NCI-H187 treated with DMSO at 0.1 percent for 48 hours (cell line): ENCODE measurements at regions not wholly inside any gene's neighbourhood (a gene's known extent, or its start where the extent isn't known, plus 50 kb on each side); places are given as distances from the start of the nearest gene placed in this dataset.

ENCODE experiments used
- DNase-seq: peaks from one replicate; lab custom pipeline; 2025; lab: John Stamatoyannopoulos, UW

DNA sequence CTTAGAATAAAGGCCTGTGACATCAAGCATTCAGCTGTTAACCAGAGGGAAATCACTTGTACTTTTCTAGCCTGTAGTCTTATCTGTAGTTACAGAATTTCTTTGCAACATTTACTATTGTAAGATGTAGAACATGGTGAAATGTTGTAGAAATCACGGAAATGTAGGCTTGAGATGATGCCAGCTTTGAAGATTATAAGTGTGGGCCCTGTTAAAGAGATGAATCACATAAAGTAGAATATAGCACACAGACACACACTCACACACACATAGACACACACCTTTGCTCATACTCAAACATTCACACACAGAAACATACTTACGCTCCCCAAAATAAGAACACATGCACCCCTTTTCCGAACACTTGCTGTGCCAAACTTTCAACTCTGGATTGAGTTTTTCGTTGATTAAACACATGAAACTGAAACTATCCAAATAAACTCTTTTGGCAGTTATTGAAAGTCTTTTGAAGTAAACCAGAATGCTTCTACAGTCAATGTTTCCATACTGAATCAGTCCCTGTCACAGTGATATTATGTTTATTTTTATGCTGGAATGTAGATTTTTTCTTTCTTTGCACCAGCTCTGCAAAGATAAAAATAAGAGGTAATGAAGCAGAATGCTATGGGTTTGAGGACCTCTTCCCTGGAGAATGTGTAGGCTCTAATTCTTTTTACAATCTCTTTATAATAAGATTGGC is 230.3 kb upstream of the MEOX2 start:
- DNase-seq, result no peak

DNA sequence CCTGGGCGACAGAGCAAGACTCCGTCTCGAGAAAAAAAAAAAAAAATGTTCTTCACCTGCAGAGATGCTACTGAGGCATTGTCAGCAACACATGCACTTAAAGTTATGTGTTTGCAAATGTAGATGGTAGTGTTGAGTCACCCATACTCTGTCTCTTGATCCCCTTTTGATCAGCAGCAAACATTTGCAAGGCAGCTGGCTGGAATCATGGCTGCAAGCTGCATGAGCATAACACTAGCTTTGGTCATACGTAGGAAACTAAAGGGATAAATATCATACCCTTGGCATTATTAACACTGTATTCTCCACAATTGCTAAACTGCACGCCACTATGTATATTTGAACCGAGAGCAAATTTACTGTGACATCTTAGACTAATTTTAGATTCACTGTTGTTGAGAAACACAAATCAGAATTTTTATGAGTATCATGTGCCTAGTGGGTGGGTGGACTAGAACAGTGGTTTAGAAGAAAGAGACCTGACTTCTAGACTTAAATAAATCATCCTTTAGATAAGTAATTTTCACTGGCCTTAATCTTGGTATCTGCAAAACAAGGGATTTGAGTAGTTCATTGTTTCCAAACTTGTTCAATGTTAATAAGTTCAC is 229.3 kb upstream of the MEOX2 start:
- DNase-seq, result no peak

DNA sequence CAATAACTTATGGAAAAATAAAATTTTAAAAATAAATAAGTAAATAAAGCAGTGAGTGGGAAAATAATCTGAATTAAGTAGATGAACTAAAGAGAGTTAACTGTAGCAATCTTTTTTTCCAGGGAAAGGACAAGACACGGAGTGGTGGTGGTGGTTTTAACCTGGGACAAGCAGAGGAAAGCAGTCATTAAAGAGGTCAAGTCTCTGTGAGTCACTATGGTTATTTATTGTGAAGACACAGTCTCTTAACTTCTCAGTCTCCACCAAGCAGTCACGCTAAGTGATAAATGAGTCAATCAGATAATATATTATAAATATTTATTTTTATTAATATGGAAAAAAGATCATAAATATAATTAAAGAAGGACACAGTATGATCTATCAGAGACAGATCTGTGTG is 228.1 kb upstream of the MEOX2 start:
- DNase-seq, result no peak

DNA sequence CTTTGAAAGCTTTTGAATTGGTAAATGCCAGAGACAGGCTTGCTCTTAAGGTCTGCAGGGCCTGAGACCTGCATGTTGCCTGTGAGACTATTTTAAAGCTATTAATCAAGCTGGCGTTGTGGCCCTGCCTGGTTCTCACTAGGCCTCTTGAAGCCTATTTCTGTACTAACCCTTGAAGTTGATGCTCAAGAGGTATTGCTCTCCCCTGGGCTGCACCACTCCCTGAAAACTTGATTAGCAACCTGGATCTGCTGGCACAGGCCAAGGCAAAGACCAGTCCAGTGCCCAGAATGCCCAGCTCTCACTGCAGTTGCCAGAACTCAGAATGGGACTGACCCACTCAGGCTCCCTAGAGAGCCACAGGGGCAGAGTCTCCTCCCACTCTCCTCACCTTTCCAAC is 220.0 kb upstream of the MEOX2 start:
- DNase-seq, result no peak

DNA sequence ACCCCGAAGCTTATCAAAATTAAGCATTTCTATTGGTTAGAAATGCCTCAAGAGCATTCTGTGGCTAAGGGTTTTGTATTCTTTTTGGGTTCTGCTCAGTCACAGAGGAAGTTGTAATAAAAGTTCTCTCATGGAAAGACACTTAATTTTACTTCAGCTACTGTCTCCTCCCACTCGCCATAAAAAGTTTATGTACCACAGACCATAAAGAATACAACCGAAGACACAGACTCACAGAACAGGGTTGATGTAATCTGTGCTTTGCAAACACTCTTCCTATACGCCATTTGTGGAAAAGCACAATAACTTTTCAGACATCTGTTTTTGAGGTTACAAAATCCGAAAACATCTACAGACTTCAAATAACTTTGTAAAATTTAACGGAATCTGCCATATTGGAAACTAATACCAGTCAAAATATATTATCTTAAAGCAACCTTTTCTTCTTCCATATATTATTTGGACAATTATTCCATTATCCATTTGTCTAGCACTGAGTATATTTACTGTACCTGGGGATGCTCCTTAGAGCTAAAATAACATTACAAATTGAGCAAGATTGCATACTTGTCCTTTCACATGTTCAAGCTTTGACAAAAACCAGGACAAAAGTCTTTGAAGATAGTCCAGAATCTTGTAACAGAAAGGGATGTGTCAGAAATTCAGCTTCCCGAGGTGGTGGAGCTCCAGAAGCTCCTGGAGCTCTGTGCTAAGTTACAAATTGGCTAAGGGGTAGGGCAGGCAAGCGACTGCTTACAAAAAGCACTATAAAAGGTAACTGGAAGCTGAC is 219.0 kb upstream of the MEOX2 start:
- no peak for DNase-seq

DNA sequence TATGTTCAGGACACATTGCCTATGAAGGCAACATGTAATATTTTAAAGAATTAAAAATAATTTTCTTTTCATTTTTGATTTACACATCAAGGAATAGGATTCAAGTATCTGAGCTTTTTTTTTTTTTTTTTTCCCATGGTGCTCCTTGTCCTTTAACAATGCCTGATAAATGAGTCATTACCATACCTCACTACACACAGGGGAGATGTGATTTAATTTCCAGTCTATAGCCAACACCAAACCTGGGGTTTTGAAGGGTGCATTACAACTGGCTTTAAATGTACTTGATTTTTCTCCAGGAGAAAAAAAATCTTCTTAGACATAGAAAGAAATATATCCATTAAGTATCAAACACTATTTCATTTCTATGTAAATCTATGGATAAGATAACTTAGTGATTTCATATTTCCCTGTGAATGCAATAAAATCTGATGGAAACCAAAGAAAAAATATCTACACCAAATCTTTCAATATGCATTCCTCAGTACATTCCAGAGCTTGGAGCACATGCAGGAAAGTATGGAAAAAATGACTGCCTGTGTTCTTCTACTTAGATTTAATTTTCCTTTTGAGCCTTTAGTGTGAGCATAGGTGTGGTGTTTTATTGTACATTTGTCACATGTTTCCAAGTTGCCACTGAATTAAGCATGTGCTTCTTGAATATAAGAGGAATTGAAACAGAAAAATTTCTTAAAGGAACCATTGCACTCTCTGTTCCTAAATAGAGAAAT is 204.8 kb upstream of the MEOX2 start:
- no peak for DNase-seq

DNA sequence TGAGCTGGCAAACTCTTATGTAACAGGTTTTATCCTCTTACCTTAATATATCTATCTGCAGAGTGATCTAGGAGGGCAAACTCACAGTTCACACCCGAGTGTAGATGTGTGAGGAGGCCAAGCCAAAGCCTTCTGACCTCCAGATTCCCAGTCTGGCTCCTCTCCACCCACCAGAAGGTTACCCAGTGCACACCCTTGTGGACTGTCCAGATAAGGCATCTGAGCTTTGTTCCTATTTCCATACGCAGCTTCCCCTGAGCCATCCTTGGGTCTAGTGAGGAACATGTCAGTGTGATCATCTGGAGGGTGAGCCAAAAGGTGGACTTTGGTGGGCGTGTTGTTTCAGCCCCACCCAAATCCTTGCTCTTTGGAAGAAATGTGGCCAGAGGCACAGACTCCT is 203.0 kb upstream of the MEOX2 start:
- no peak for DNase-seq

DNA sequence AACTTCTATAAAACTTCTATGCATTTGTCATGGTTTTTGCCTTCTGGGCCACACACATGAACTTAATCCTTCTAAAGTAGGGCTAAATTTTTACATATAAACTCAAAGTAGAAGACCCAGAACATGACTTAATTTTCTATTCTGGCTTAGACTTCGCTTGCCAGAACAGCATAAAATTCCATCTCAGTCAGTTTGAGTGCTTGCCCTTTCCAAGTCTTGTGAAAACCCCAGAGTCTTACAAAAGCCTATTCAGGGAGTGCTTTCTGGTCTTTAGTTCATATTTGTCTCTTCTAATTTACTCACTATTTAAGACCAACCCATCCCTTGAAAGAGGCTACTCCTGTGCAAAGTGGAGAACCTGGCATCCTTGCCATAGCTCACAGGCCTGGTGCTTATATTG is 201.6 kb upstream of the MEOX2 start:
- DNase-seq, result no peak

- DNase-seq, result no peak
Measured at GRCh38 chr7:15886626-15887025, 200.1 kb upstream of the MEOX2 start.

DNA sequence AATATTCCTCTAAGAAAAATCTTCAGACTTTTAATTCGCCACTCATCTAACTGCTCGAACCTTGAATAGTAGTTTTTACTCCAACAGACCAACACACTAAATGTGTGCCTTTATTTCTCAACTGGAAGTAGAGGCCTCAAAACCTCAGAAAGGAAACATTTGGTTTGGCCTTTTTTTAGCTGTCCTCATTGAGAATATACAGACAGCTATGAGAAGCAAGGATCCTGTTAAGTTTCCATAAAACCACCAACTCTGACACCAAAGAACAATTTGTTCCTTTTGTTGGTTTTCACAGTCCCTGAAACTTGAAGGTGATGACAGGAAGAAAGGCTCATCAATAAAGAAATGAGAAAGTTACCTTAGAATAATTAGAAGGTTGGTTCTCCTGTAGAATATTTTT is 199.2 kb upstream of the MEOX2 start:
- no peak for DNase-seq

- DNase-seq, result no peak
Measured at GRCh38 chr7:15874774-15875173, 188.3 kb upstream of the MEOX2 start.

DNA sequence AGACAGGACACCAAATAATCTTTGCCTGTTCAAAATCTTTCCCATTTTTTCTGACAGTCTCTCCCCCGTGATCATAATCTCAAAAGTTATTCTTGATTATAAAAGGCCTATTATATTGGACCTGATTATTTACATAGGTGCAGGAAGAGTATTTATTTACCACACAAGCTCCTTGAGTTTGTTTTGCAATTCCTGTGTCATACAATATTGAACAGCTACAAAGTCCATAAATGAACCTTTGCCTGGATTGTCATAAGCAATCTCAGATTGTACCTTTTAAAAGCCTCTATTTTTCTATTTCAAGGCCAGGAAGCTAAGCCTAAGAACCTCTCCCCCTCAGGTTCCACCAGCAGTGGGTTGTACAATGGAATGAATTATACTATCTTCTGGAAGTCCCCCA is 183.9 kb upstream of the MEOX2 start:
- DNase-seq, result no peak

GRCh38 chr7:15867441-15867840 is 181.0 kb upstream of the MEOX2 start:
- DNase-seq, result no peak

DNA sequence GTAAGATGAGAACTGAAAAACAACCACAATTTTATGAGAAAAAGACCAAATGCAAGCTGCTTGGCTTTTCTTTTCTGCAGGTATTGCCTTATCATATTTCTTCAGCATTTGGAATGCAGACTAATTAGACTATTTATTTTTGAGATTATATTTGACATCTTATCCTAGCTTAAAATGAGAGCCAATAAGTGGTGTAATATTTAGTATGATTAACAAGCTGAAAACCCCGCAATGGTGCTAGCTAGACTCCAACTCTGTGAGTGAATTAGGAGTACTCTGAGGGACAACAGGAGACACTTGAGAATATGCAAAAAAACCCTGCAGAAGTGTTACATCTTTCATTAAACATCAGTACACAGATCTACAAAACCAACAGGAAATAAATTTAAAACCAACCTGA is 180.3 kb upstream of the MEOX2 start:
- no peak for DNase-seq

- no peak for DNase-seq
Measured at GRCh38 chr7:15864626-15864991, 178.1 kb upstream of the MEOX2 start.

GRCh38 chr7:15863951-15864625 is 177.6 kb upstream of the MEOX2 start:
- DNase-seq, result no peak

DNA sequence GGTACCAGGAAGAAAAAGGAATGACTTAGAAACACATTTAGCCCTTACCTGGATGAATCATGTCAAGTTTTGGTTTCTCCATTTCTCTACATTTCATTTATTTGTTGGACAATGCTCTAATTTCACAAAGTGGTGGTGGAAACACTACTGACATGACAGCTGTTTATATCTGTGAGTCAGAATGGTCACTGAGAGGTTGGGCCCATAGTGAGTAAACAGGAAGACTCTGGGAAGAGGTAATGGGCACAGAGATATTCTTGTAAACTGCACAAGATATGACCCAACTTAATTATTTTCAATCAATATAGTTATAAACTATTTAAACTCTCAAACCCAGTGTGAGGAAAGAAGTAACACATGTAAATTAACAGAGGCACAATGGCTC is 176.3 kb upstream of the MEOX2 start:
- no peak for DNase-seq

GRCh38 chr7:15862016-15862780 is 175.7 kb upstream of the MEOX2 start:
- DNase-seq, result no peak

GRCh38 chr7:15860264-15860949 is 173.9 kb upstream of the MEOX2 start:
- no peak for DNase-seq

DNA sequence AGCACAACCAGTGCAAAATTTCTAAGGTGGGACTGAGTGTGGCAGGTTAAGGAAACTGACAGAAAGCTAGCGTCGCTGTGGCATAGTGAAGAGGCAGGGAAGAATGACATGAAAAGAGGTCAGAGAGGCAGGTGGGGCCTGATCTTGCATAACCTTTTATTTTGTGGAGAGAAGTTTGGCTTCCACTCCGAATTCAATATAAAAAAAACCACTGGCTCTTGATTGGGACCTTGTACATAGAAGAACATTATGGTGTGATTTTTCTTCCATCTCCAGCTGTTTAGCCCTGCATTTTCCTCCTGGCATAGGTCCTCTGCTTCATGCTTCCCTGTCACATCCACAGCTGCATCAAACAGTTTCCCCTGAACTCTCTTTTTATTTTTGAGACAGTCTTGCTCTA is 170.5 kb upstream of the MEOX2 start:
- DNase-seq, result no peak

- no peak for DNase-seq
Measured at GRCh38 chr7:15856311-15856710, 169.8 kb upstream of the MEOX2 start.
